IMR-90 (cell line): ENCODE measurements at regions not wholly inside any gene's neighbourhood (a gene's known extent, or its start where the extent isn't known, plus 50 kb on each side); places are given as distances from the start of the nearest gene placed in this dataset.
"Not testable (repeated sequence)": the region's sequence is repeated elsewhere in the genome, so short reads cannot be mapped to it uniquely, and the experiment has no call there.

Experiments used
- ATAC-seq: fragments of 200-7000 bp; cut with Tn5 transposase; 2 replicates; pipeline ENCODE4 v1.9.1; 2020; ENCODE audit warnings: low read depth, mild to moderate bottlenecking, moderate library complexity
- BruUV-seq: library from RNA; stranded (reverse); fragments of 400-500 nt; replicated peaks from 2 replicates; lab custom pipeline; 2021; lab: Mats Ljungman, UMichigan
- CTCF ChIA-PET: fragments of 300-600 bp; formaldehyde crosslinking; extraction: SDS; loops from one replicate; lab custom pipeline; 2021; ENCODE audit warnings: antibody characterized with exemption; lab: Yijun Ruan, JAX
- POLR2A ChIA-PET: fragments of 300-600 bp; sonication (Branson Sonifier 250); formaldehyde crosslinking; loops from one replicate; lab custom pipeline; 2022; ENCODE audit warnings: antibody characterized with exemption; ENCODE audit not compliant: unreplicated experiment; lab: Charles Lee
- DNase-seq: peaks from one replicate; pipeline ENCODE4 v3.0.0; 2013
- H2AFZ ChIP-seq: replicated peaks from 2 replicates; pipeline ENCODE3; 2013; ENCODE audit warnings: low read length, mild to moderate bottlenecking; ENCODE audit not compliant: poor library complexity
- H2AK5ac ChIP-seq: 2 replicates; pipeline ENCODE4 v1.6.1; 2013; ENCODE audit warnings: low read depth, low read length, inconsistent platforms
- H2AK9ac ChIP-seq: replicated peaks from 2 replicates; pipeline ENCODE3; 2013; ENCODE audit warnings: mild to moderate bottlenecking, low read depth, low read length, moderate library complexity; ENCODE audit not compliant: poor library complexity
- H2BK120ac ChIP-seq: 2 replicates; pipeline ENCODE4 v1.6.1; 2013; ENCODE audit warnings: low read depth, low read length, inconsistent platforms
- H2BK15ac ChIP-seq: 3 replicates; pipeline ENCODE4 v1.6.1; 2013; ENCODE audit warnings: low read depth, low read length, inconsistent platforms
- H2BK20ac ChIP-seq: 2 replicates; pipeline ENCODE4 v1.6.1; 2013; ENCODE audit warnings: low read depth, mild to moderate bottlenecking, inconsistent platforms, low read length, moderate library complexity
- H2BK5ac ChIP-seq: 2 replicates; pipeline ENCODE4 v1.6.1; 2013; ENCODE audit warnings: mild to moderate bottlenecking, low read depth, low read length, inconsistent platforms; ENCODE audit not compliant: poor library complexity, severe bottlenecking
- H3K14ac ChIP-seq: replicated peaks from 2 replicates; pipeline ENCODE4 v1.6.1; 2013; ENCODE audit warnings: low read depth, low read length, inconsistent platforms
- H3K18ac ChIP-seq: 2 replicates; pipeline ENCODE4 v1.6.1; 2013; ENCODE audit warnings: low read depth, low read length, control low read depth
- H3K23ac ChIP-seq: 2 replicates; pipeline ENCODE4 v1.6.1; 2013; ENCODE audit warnings: low read depth, low read length, inconsistent platforms
- H3K27ac ChIP-seq: 2 replicates; pipeline ENCODE4 v1.5.1; 2013; ENCODE audit warnings: mild to moderate bottlenecking, control low read depth, low read length; ENCODE audit not compliant: insufficient read depth
- H3K27me3 ChIP-seq: 2 replicates; pipeline ENCODE4 v1.6.1; 2013; ENCODE audit warnings: low read length; ENCODE audit not compliant: control insufficient read depth, insufficient read depth
- H3K36me3 ChIP-seq: 2 replicates; pipeline ENCODE4 v1.6.1; 2013; ENCODE audit warnings: low read length, mixed read lengths; ENCODE audit not compliant: control insufficient read depth, insufficient read depth
- H3K4ac ChIP-seq: 2 replicates; pipeline ENCODE4 v1.6.1; 2013; ENCODE audit warnings: low read depth, low read length, inconsistent platforms
- H3K4me1 ChIP-seq: 2 replicates; pipeline ENCODE4 v1.6.1; 2013; ENCODE audit warnings: low read length, mixed read lengths; ENCODE audit not compliant: control insufficient read depth, insufficient read depth
- H3K4me2 ChIP-seq: 2 replicates; pipeline ENCODE4 v1.6.1; 2013; ENCODE audit warnings: low read depth, mild to moderate bottlenecking, control low read depth, low read length, moderate library complexity
- H3K4me3 ChIP-seq: 2 replicates; pipeline ENCODE4 v1.5.1; 2013; ENCODE audit warnings: low read depth, mild to moderate bottlenecking, control low read depth, low read length, moderate library complexity; ENCODE audit not compliant: insufficient read depth
- H3K56ac ChIP-seq: 2 replicates; pipeline ENCODE4 v1.6.1; 2013; ENCODE audit warnings: low read length, inconsistent platforms; ENCODE audit not compliant: insufficient read depth; ENCODE audit errors: extremely low read depth
- H3K79me1 ChIP-seq, 2 experiments: 2 replicates each; pipeline ENCODE4 v1.6.1; 2013; ENCODE audit warnings: low read length in 2 of 2, inconsistent platforms in 1 of 2, low read depth in 1 of 2
- H3K9ac ChIP-seq: 2 replicates; pipeline ENCODE4 v1.6.1; 2013; ENCODE audit warnings: low read depth, low read length, control low read depth
- H3K9me1 ChIP-seq: 2 replicates; pipeline ENCODE4 v1.6.1; 2013; ENCODE audit warnings: low read length, inconsistent platforms; ENCODE audit not compliant: insufficient read depth
- H3K9me3 ChIP-seq: 2 replicates; pipeline ENCODE4 v1.6.1; 2013; ENCODE audit warnings: low read length; ENCODE audit not compliant: control insufficient read depth, insufficient read depth
- H4K20me1 ChIP-seq: 2 replicates; pipeline ENCODE4 v1.6.1; 2013; ENCODE audit warnings: low read length, inconsistent platforms; ENCODE audit not compliant: insufficient read depth
- H4K5ac ChIP-seq: 2 replicates; pipeline ENCODE4 v1.6.1; 2013; ENCODE audit warnings: mild to moderate bottlenecking, low read depth, low read length, control low read depth
- H4K8ac ChIP-seq, 2 experiments: 2 replicates each; pipeline ENCODE4 v1.6.1; 2013; ENCODE audit warnings: low read depth in 2 of 2, low read length in 2 of 2, control low read depth in 1 of 2, inconsistent platforms in 1 of 2
- H4K91ac ChIP-seq: 2 replicates; pipeline ENCODE4 v1.6.1; 2013; ENCODE audit warnings: low read depth, low read length, inconsistent platforms; ENCODE audit not compliant: insufficient read depth
- BHLHE40 ChIP-seq: fragments of 150-350 bp; IDR thresholded peaks from 2 replicates; pipeline ENCODE4 v1.6.1; 2016; ENCODE audit warnings: mild to moderate bottlenecking, low read depth, low read length
- CEBPB ChIP-seq: IDR thresholded peaks from 2 replicates; pipeline ENCODE4 v1.6.1; 2012; ENCODE audit warnings: low read depth, low read length, improper control_type of control experiment
- NFE2L2 ChIP-seq: fragments of 150-350 bp; IDR thresholded peaks from 2 replicates; pipeline ENCODE4 v1.6.1; 2016; ENCODE audit warnings: low read depth, mild to moderate bottlenecking, low read length
- RAD21 ChIP-seq: IDR thresholded peaks from 2 replicates; pipeline ENCODE4 v1.6.1; 2012; ENCODE audit warnings: low read length, improper control_type of control experiment
- RCOR1 ChIP-seq: IDR thresholded peaks from 2 replicates; pipeline ENCODE4 v1.6.1; 2012; ENCODE audit warnings: mild to moderate bottlenecking, low read length, improper control_type of control experiment; ENCODE audit not compliant: insufficient replicate concordance
- RFX5 ChIP-seq: IDR thresholded peaks from 2 replicates; pipeline ENCODE4 v1.8.0; 2012; ENCODE audit warnings: low read depth, mild to moderate bottlenecking, low read length, moderate library complexity
- SMC3 ChIP-seq: fragments of 150-350 bp; IDR thresholded peaks from 2 replicates; pipeline ENCODE4 v1.6.1; 2016; ENCODE audit warnings: low read depth, mild to moderate bottlenecking, antibody characterized with exemption, low read length, moderate library complexity
- WGBS, 2 experiments: methylation state at CpG; one replicate each; pipeline versions ENCODE4 v1.1.5 to v1.1.7; 2013; ENCODE audit warnings: missing lambda C conversion rate in 2 of 2; ENCODE audit not compliant: insufficient read length in 1 of 2; ENCODE audit errors: extremely low coverage in 2 of 2; 5-methylcytosine and 5-hydroxymethylcytosine counted together
- dilution Hi-C: fragments of 300-500 bp; cut with HindIII; formaldehyde crosslinking; loops from one replicate; pipeline ENCODE4 v1.14.3; 2018; ENCODE audit warnings: low sequenced_read_pairs; ENCODE audit not compliant: unreplicated experiment
- in situ Hi-C: fragments of 300-500 bp; cut with MboI; formaldehyde crosslinking; loops from 3 replicates; pipeline ENCODE4 v1.14.3; 2019; ENCODE audit warnings: low sequenced_read_pairs, inconsistent platforms, mixed read lengths
- intact Hi-C: fragments of 100-400 bp; cut with micrococcal nuclease; formaldehyde crosslinking; loops from 2 replicates; pipeline ENCODE4 v1.10.0; 2022
- TF ChIP-seq, protein P1 (sequence below): conservative IDR thresholded peaks from 2 replicates; pipeline ENCODE4 v1.5.1; 2012; ENCODE audit warnings: mild to moderate bottlenecking, low read depth, low read length, improper control_type of control experiment

DNA sequence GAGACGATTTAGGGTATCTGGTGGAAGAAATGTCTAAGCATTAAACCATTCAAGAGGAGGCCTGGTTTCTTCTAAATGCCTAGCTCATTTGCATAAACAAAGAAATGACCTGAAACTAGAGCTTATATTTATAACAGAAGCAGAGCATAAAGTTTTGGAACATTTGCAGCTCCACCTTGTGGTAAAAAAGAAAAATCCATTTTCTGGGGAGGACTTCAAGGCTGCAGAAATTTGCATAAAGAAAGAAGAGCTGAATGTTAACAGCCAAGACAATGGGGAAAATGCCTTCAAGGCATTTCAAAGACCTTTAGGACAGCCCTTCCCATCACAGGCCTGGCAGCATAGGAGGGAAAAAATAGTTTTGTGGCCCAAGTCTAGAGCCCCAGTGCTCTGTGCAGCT lies 362.0 kb downstream of the ZNF248 start:
- no peak overlapping the region for H3K9ac ChIP-seq
- no peak overlapping the region for H4K5ac ChIP-seq
- ChIA-PET POLR2A (no interaction called here), CTCF (no interaction called here)
- no peak overlapping the region for H2BK5ac ChIP-seq
- H3K9me3 ChIP-seq: peaks cover 4% of the 10 kb centered on the region
- H3K18ac ChIP-seq: no peak overlapping the region
- no peak overlapping the region for H3K56ac ChIP-seq
- H3K79me1 ChIP-seq: no peaks in the 10 kb centered on the region
- no peak overlapping the region for H3K4me3 ChIP-seq
- TF ChIP-seq NFE2L2 (no peak), CEBPB (no peak), BHLHE40 (no peak), SMC3 (no peak), RCOR1 (no peak), RFX5 (no peak), RAD21 (no peak)
- TF ChIP-seq, protein P1, sequence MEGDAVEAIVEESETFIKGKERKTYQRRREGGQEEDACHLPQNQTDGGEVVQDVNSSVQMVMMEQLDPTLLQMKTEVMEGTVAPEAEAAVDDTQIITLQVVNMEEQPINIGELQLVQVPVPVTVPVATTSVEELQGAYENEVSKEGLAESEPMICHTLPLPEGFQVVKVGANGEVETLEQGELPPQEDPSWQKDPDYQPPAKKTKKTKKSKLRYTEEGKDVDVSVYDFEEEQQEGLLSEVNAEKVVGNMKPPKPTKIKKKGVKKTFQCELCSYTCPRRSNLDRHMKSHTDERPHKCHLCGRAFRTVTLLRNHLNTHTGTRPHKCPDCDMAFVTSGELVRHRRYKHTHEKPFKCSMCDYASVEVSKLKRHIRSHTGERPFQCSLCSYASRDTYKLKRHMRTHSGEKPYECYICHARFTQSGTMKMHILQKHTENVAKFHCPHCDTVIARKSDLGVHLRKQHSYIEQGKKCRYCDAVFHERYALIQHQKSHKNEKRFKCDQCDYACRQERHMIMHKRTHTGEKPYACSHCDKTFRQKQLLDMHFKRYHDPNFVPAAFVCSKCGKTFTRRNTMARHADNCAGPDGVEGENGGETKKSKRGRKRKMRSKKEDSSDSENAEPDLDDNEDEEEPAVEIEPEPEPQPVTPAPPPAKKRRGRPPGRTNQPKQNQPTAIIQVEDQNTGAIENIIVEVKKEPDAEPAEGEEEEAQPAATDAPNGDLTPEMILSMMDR: no peak
- H3K4me2 ChIP-seq: no peak overlapping the region
- no peak overlapping the region for H2BK120ac ChIP-seq
- H4K8ac ChIP-seq: no peak overlapping the region
- H3K4ac ChIP-seq: no peak overlapping the region
- H4K20me1 ChIP-seq: no peaks in the 10 kb centered on the region
- H2BK20ac ChIP-seq: no peak overlapping the region
- H3K36me3 ChIP-seq: no peaks in the 10 kb centered on the region
- no peak overlapping the region for H3K27ac ChIP-seq
- H3K9me1 ChIP-seq: no peaks in the 10 kb centered on the region
- H3K27me3 ChIP-seq: no peaks in the 10 kb centered on the region
- no peak overlapping the region for H2AK9ac ChIP-seq
- in situ Hi-C loops: no loop called here
- no TSS peak for BruUV-seq
- no peaks in the 10 kb centered on the region for H3K4me1 ChIP-seq
- no peak overlapping the region for H2AFZ ChIP-seq
- no peak overlapping the region for H3K14ac ChIP-seq
- ATAC-seq (no peak), DNase-seq (no peak)
- intact Hi-C loops: no loop called here
- no peak overlapping the region for H4K91ac ChIP-seq
- dilution Hi-C loops: no loop called here
- no peak overlapping the region for H3K23ac ChIP-seq
- WGBS, 2 experiments: no CpG with 5 or more reads among the region's 1 CpG
- H2BK15ac ChIP-seq: no peak overlapping the region
- no peak overlapping the region for H2AK5ac ChIP-seq

DNA sequence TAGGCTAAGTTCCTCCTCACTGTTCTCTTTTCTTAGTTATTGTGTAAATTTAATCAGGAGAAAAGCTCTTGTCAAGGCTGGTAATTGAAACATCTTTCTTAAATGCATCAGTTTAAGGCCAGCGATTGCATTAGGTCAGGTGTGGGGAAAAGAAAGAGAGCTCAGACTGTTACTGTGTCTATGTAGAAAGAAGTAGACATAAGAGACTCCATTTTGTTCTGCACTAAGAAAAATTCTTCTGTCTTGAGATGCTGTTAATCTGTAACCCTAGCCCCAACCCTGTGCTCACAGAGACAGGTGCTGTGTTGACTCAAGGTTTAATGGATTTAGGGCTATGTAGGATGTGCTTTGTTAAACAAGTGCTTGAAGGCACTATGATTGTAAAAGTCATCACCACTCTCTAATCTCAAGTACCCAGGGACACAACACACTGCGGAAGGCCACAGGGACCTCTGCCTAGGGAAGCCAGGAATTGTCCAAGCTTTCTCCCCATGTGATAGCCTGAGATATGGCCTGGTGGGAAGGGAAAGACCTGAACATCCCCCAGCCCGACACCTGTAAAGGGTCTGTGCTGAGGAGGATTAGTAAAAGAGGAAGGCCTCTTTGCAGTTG lies 364.1 kb downstream of the ZNF248 start:
- intact Hi-C loops, H3K4ac ChIP-seq, H3K4me2 ChIP-seq, POLR2A ChIA-PET, in situ Hi-C loops, H2BK120ac ChIP-seq, H2AK9ac ChIP-seq, H4K91ac ChIP-seq, H3K4me3 ChIP-seq, H3K79me1 ChIP-seq, BruUV-seq, ATAC-seq, H4K5ac ChIP-seq, H3K4me1 ChIP-seq, H3K14ac ChIP-seq, dilution Hi-C loops, H3K36me3 ChIP-seq, DNase-seq, H3K18ac ChIP-seq, H3K27ac ChIP-seq, H2BK15ac ChIP-seq, H3K27me3 ChIP-seq, H4K20me1 ChIP-seq, H3K23ac ChIP-seq, CTCF ChIA-PET, H2AFZ ChIP-seq, H2AK5ac ChIP-seq, H2BK5ac ChIP-seq, H3K9me1 ChIP-seq, H4K8ac ChIP-seq, H2BK20ac ChIP-seq, H3K9ac ChIP-seq, H3K56ac ChIP-seq: not testable (repeated sequence)
- H3K9me3 ChIP-seq: peaks cover 12% of the 10 kb centered on the region
- no CpG with 5 or more reads among the region's 3 CpGs for WGBS, 2 experiments
